Daoy (cell line): ENCODE measurements at regions not wholly inside any gene's neighbourhood (a gene's known extent, or its start where the extent isn't known, plus 50 kb on each side); places are given as distances from the start of the nearest gene placed in this dataset.

Experiments used
- DNase-seq: peaks from one replicate; pipeline ENCODE4 v3.0.0-alpha.2; 2015; ENCODE audit warnings: low read depth

DNA sequence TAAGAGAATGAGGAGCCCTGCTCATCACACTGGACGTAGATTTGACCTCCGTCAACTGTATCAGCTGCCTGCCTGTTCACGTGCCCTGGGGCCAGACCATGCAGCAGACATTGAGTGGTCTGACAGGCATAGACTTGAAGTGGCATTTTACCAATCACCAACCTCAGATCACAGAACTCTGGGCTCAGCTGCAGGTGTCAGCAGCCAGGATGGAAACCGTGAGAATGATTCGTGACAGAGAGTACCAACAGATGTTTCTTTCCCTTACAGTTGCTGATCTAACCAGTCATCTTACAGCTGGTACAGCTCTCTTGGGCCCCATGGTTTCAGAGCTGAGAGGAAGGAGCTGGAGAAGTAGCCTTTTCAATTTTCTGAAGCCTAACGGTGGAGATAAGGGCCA is 148.9 kb downstream of the EN1 start:
- no peak for DNase-seq

- DNase-seq: no peak
These were observed 149.7 kb downstream of the EN1 start for GRCh38 chr2:118697781-118698180.

GRCh38 chr2:118696786-118697465 is 150.5 kb downstream of the EN1 start:
- DNase-seq: peak; percentile 52

DNA sequence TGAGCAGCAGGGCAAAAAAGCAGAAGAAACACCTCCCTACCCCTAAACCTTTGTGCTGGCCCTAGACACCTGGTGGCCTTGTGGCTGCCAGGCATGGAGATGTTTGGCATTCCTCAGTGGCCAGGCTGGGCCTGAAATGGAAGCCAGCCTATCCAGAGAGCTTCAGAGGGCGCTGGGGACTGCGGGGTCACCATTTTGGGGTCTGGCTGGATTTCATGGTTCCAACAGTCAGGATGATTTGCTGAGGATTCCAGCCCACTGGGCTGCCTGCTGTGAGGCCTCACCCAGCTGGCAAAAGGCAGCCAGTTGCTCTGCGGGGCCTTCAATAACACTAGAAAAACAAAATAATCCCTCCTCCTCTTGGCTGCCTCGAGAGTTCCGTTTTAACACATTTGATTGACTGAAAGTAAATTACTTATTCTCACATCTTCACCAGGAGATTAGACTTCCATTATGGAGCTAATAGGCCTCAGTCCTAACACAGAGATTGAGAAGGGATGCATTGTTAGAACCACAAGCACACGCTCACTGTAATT is 154.1 kb downstream of the EN1 start:
- no peak for DNase-seq

- no peak for DNase-seq
These were observed 157.6 kb downstream of the EN1 start for GRCh38 chr2:118689874-118690273.

DNA sequence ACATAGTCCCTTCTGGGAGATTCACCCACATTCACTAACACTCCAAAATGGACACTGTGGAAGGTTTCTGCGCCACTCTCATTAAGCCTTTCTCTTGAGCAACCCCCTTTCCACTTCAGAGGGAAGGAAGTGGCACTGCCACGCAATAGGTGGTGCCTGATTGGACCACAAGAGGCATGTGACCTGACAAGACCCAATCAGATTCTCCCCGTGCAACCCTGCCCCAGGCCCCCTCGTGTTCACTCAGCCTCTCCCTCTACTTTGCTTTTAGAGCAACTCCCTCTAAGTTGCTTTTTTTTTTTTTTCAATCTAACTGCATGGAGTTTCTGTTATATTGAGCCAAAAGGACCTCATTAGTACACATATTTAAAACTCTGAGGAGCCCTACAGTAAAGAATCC is 158.0 kb downstream of the EN1 start:
- DNase-seq: no peak

- no peak for DNase-seq
These were observed 158.4 kb downstream of the EN1 start for GRCh38 chr2:118689033-118689432.

GRCh38 chr2:118687698-118688097 is 159.8 kb downstream of the EN1 start:
- DNase-seq: no peak

GRCh38 chr2:118687192-118687591 is 160.3 kb downstream of the EN1 start:
- DNase-seq: no peak

GRCh38 chr2:118686346-118686745 is 161.1 kb downstream of the EN1 start:
- no peak for DNase-seq

DNA sequence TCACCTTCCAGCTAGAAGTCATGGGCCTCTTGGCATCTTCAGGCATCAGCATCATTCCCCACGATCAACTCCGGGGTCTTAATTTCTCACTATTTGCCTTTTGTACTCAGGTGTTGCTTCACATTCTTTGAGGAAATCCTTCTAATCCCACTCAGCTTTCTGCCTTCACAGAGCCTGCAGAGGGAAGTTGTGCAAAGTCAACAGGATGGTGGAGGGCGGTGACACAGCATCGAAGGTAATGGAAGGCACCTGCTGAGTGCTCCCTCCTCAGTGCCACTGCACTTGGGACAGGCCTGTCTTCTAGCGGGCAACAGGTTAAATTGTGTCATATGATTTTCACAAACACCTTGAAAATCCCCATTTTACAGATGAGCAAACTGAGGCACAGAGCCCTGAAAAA is 164.0 kb downstream of the EN1 start:
- DNase-seq: no peak

DNA sequence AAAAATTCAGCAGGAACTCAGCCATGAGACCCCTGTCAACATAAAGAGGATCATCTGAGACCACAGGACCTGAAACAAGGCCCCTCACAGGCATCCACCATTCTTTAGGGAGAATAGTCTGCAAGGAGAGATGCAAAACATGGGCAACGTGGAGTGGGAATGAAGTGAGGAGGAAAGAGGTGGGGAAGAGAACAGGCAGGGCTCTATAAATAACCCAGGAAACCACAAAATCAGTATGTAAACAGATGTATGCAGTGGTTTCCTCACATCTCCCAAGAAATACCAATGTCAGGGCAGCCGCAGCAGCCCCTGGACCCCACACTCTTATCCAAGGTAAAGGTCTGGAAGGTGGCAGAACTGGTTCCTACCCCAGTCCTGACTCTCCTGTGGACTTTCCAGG is 168.5 kb downstream of the EN1 start:
- no peak for DNase-seq

GRCh38 chr2:118677546-118677945 is 169.9 kb downstream of the EN1 start:
- no peak for DNase-seq

DNA sequence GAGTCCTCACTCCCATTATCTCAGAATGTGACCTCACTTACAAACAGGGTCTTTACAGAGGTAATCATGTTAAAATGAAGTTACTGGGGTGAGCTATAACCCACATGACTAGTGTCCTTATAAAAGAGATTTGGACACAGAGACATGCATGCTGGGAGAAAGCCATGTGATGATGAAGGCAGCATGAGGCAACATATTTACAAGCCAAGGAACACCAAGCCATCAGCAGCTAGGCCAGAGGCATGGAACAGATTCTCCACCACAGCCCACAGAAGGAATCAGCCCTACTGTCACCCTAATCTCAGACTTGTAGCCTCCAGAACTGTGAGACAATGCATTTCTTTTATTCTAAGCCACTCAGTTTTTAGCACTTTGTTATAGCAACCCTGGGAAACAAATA is 171.9 kb downstream of the EN1 start:
- DNase-seq: no peak

DNA sequence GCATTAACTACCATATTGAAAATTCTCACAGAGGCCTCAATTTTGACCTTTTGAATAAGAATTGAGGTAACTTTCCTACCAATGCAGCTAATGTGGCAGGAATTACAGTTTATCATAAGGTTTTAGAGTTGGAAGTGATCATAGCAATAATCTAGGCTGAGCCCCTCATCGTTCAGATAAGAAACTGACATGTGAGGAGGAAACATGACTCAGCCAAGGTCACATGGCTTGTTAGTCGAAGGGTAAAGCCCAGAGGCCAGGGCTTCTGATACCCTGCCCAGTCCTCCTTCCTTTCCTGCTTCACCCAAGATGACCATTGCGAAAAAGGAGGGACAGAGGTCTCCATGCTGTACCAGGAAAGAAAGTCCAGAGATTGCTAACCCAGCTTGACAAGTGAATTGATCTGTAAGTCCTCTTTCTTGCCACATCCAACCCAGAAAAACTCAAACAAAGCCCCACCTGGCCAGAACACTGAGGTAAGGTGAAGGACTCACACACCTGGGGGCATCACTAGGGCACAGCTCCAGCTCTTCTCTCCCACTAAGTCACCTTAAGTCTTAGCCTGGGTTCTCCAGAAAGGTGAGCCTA is 174.8 kb downstream of the EN1 start:
- peak; percentile 45 for DNase-seq

DNA sequence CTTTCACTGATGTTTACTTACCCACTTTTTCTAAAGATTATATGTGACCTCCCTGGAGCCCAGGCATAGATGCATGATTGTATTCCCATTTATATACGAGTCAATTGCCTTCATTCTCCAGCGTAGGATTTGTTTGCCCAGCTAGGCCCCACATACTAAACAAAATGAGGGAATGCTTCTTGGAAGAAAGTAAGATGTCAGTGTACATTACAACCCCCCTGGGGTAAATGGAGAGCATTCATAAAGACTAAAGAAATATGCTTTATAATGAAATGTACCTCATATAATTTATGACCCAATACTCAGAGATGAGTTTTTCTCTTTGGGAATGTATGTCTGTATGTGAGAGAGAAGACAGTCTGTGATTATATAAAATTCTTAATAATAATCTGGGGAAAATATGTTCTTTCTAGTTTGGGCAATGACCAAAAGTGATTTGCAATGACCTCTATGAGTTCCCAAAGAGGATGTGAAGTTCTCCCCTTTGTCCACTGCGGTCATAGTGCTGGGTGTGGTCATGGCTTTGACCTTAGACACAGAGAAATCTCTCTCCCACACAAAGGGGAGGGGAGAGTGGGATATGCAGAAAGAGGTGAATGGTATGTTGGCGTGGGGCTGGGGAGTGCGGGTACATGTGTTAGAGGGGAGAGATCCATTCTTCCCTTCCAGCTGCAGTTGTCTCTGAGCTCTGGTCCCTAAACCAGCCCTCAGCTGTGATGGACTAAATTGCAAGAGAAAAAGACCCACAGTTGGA is 175.6 kb downstream of the EN1 start:
- no peak for DNase-seq

DNA sequence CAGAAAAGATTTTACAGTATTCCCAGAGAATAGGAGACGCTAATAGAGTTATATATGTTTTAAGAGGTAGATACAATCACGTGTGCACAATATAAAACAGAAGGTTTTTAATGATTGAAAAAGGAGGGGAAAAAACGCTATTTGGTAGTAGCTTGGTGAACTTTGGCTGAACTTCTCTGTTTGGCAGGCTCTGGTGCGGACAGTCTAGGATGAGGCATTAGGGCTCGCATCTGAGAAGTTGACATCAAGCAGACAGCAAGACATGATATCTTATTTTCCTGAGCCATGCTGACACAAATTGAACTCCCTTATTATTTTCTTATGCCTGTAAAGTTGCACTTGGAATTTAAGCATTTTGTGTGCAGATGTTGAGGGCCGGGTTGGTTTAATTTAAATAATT is 176.6 kb downstream of the EN1 start:
- DNase-seq: peak; percentile 33

- no peak for DNase-seq
These were observed 177.2 kb downstream of the EN1 start for GRCh38 chr2:118670276-118670675.

DNA sequence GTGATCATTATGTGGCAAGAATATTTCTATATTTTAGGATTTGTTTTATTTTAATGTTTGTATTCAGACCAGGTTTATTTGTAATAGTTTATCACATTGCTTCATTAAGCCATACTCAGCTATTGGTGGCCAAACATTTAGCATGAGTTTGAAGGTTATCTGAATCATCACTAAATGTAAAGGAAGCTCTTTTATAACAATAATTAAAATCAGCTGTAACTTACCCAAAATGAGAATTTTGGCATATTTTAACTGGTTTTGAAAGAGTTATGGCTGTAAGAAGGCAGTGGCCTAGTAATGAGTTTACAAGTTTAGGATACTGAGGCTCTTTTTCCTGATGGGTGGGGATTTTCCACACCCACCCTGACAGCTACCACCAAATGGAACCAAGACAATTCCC is 177.8 kb downstream of the EN1 start:
- no peak for DNase-seq

DNA sequence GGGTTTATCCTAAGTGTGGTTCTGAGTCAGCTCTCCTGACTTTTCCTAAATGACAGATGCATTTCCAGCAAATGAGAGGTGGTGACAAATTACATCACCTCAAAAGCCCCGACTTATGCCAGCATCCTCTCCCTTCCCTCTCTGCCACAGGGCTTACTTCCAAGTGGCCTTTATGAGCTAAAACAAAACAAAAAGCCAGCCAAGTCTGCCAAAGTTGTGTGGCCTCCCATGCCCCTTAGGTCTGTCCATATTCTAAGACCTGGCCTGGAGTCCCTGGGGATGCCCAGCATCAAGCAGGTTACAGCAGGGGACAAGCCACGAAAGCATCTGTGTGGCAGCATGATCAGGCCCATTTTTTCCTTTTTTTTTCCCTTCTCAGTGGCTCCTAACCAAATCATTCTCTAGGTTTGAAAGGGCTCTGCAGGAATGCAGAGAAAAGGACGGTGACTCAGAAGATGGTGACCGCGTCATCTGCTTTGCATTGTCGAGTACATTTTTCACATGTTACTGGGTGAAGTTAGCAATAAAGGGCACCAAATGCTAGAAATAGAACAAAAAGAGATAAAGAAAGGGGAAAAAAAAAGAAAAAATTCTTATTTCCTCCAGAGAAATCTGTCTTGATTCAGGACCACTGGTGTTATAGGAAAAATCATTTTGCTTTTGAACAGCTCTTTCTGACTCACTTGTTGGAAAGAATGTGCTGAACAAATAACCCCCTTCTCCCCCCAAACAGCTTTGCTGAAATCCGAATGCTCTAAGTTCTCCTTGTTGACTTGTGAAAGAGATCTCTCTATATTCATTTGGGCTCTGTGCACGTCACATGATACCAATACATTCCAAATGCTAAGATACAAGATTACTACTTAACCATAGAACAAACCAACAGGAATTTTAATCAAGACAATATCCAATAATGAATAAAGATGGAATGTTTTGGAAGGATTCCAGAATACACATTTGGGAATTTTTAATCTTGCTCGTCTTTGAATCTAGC is 178.7 kb downstream of the EN1 start:
- peak; percentile 92 for DNase-seq

DNA sequence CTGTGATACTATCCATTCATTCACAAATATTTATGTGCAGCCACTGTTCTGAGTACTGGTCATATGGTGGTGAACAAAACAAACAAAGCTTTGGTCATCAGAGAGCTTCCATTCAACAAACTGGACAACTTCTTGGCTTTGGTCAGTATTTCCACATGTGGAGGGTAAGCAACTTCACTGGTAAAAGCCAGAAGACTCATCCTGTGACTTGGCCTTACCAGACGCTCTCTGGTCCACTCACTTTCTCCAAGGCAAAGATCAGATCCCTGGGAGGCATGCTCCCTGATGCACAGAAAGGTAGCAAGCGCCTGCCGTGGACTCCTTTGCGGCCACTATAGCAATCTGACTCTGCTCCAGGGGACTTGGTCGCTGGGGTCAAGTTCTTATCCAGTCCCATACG is 179.5 kb downstream of the EN1 start:
- peak; percentile 50 for DNase-seq

DNA sequence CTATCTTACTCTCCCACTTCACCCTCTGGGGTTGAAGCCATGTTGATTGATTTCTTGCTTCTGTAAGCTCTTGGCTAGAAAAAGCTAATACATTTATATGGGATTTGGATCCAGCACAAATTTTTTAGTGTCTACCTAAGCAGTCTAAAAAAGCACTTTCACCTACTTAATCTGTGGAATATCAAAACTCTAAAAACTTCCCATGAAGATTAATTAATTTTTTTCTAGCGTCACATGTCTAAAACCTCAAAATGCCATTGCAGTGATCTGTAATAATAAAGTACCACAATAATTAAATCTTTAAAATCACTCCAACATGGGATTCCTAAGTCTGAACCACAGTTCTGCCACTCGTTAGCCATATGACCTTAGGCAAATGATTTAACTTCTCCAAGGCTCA is 180.1 kb downstream of the EN1 start:
- peak; percentile 26 for DNase-seq
